H9 (cell line): ENCODE measurements at regions not wholly inside any gene's neighbourhood (a gene's known extent, or its start where the extent isn't known, plus 50 kb on each side); places are given as distances from the start of the nearest gene placed in this dataset.

Experiments
- DNase-seq: peaks from one replicate; pipeline ENCODE4 v3.0.0-alpha.2; 2017
- H2AFZ ChIP-seq: one replicate; pipeline ENCODE4 v1.6.1; 2013; ENCODE audit warnings: mild to moderate bottlenecking, low read length, control low read depth, moderate library complexity
- H2AK5ac ChIP-seq: 2 replicates; pipeline ENCODE4 v1.6.1; 2013; ENCODE audit warnings: low read length, control low read depth, mixed read lengths; ENCODE audit not compliant: insufficient read length
- H2BK120ac ChIP-seq: one replicate; pipeline ENCODE4 v1.6.1; 2013; ENCODE audit warnings: low read depth, mild to moderate bottlenecking, low read length, control low read depth, inconsistent platforms; ENCODE audit not compliant: poor library complexity, severe bottlenecking
- H2BK12ac ChIP-seq: 2 replicates; pipeline ENCODE4 v1.6.1; 2013; ENCODE audit warnings: low read length, control low read depth, mixed read lengths, low read depth; ENCODE audit not compliant: insufficient read length
- H2BK15ac ChIP-seq: 2 replicates; pipeline ENCODE4 v1.6.1; 2013; ENCODE audit warnings: low read depth, low read length, control low read depth
- H2BK20ac ChIP-seq: one replicate; pipeline ENCODE4 v1.6.1; 2013; ENCODE audit warnings: low read depth, mild to moderate bottlenecking, low read length, control low read depth, inconsistent platforms; ENCODE audit not compliant: poor library complexity, severe bottlenecking
- H2BK5ac ChIP-seq: 2 replicates; pipeline ENCODE4 v1.6.1; 2013; ENCODE audit warnings: low read length, control low read depth, mixed read lengths; ENCODE audit not compliant: insufficient read length
- H3K14ac ChIP-seq: 2 replicates; pipeline ENCODE4 v1.6.1; 2013; ENCODE audit warnings: low read length, control low read depth; ENCODE audit not compliant: insufficient read depth
- H3K18ac ChIP-seq: 2 replicates; pipeline ENCODE4 v1.6.1; 2013; ENCODE audit warnings: low read depth, mild to moderate bottlenecking, mixed read lengths, low read length, control low read depth; ENCODE audit not compliant: insufficient read length
- H3K23ac ChIP-seq: 2 replicates; pipeline ENCODE4 v1.6.1; 2013; ENCODE audit warnings: low read length, control low read depth, mixed read lengths, low read depth; ENCODE audit not compliant: insufficient read length
- H3K23me2 ChIP-seq: 2 replicates; pipeline ENCODE4 v1.6.1; 2013; ENCODE audit warnings: low read depth, mild to moderate bottlenecking, mixed read lengths, low read length, control low read depth; ENCODE audit not compliant: insufficient read length, poor library complexity, severe bottlenecking
- H3K27ac ChIP-seq: 2 replicates; pipeline ENCODE4 v1.5.1; 2013; ENCODE audit warnings: low read length, control low read depth, mixed read lengths, low read depth; ENCODE audit not compliant: insufficient read length
- H3K27me3 ChIP-seq: 2 replicates; pipeline ENCODE4 v1.6.1; 2013; ENCODE audit warnings: low read length, control low read depth, inconsistent platforms; ENCODE audit not compliant: insufficient read depth
- H3K4ac ChIP-seq: 2 replicates; pipeline ENCODE4 v1.6.1; 2013; ENCODE audit warnings: low read depth, mild to moderate bottlenecking, control low read depth, inconsistent platforms, low read length, moderate library complexity
- H3K4me1 ChIP-seq: 2 replicates; pipeline ENCODE4 v1.6.1; 2013; ENCODE audit warnings: low read length, control low read depth, inconsistent platforms; ENCODE audit not compliant: insufficient read depth
- H3K4me2 ChIP-seq: 2 replicates; pipeline ENCODE4 v1.6.1; 2013; ENCODE audit warnings: low read length, control low read depth, mixed read lengths; ENCODE audit not compliant: insufficient read length, insufficient read depth
- H3K56ac ChIP-seq: 2 replicates; pipeline ENCODE4 v1.6.1; 2013; ENCODE audit warnings: low read depth, mild to moderate bottlenecking, mixed read lengths, low read length, control low read depth; ENCODE audit not compliant: insufficient read length
- H3K79me1 ChIP-seq: 2 replicates; pipeline ENCODE4 v1.6.1; 2013; ENCODE audit warnings: low read depth, mild to moderate bottlenecking, moderate library complexity, low read length, control low read depth, inconsistent platforms; ENCODE audit not compliant: insufficient read depth, poor library complexity, severe bottlenecking
- H3K79me2 ChIP-seq: 2 replicates; pipeline ENCODE4 v1.6.1; 2013; ENCODE audit warnings: low read length, control low read depth, inconsistent platforms; ENCODE audit not compliant: insufficient read depth
- H3K9ac ChIP-seq: 2 replicates; pipeline ENCODE4 v1.6.1; 2013; ENCODE audit warnings: low read length, control low read depth, mixed read lengths; ENCODE audit not compliant: insufficient read length; ENCODE audit errors: extremely low read depth
- H3K9me3 ChIP-seq: one replicate; pipeline ENCODE4 v1.6.1; 2013; ENCODE audit warnings: low read depth, low read length, inconsistent platforms; ENCODE audit not compliant: control insufficient read depth
- H3T11ph ChIP-seq: one replicate; pipeline ENCODE4 v1.6.1; 2013; ENCODE audit warnings: mild to moderate bottlenecking, low read length, control low read depth, inconsistent platforms
- H4K20me1 ChIP-seq: one replicate; pipeline ENCODE4 v1.6.1; 2013; ENCODE audit not compliant: control insufficient read depth, insufficient read length, insufficient read depth
- H4K5ac ChIP-seq: 2 replicates; pipeline ENCODE4 v1.6.1; 2013; ENCODE audit warnings: low read depth, mild to moderate bottlenecking, mixed read lengths, low read length, control low read depth; ENCODE audit not compliant: insufficient read length
- H4K8ac ChIP-seq: replicated peaks from 2 replicates; pipeline ENCODE4 v1.6.1; 2013; ENCODE audit warnings: low read length, control low read depth, mixed read lengths, low read depth; ENCODE audit not compliant: insufficient read length
- H4K91ac ChIP-seq: 2 replicates; pipeline ENCODE4 v1.6.1; 2013; ENCODE audit warnings: low read depth, mild to moderate bottlenecking, moderate library complexity, mixed read lengths, low read length, control low read depth; ENCODE audit not compliant: insufficient read length
- H3K27ac Mint-ChIP-seq, 3 experiments: 2 replicates in 2 of 3; 3 replicates in 1 of 3; pipeline ENCODE4 v1.8.0; 2020 to 2021; ENCODE audit warnings: mixed read lengths in 3 of 3, mild to moderate bottlenecking in 1 of 3, moderate library complexity in 1 of 3
- H3K27me3 Mint-ChIP-seq: 2 replicates; pipeline ENCODE4 v1.8.0; 2021; ENCODE audit warnings: low read depth, mild to moderate bottlenecking, moderate library complexity, mixed read lengths
- H3K36me3 Mint-ChIP-seq, 3 experiments: 2 replicates in 2 of 3; 3 replicates in 1 of 3; pipeline ENCODE4 v1.8.0; 2020 to 2021; ENCODE audit warnings: low read depth in 3 of 3, mixed read lengths in 3 of 3; ENCODE audit not compliant: insufficient read depth in 1 of 3
- H3K4me1 Mint-ChIP-seq, 2 experiments: 2 replicates each; pipeline ENCODE4 v1.8.0; 2020; ENCODE audit warnings: mixed read lengths in 2 of 2
- H3K4me3 Mint-ChIP-seq, 2 experiments: 2 replicates in 1 of 2; 3 replicates in 1 of 2; pipeline ENCODE4 v1.8.0; 2020 to 2021; ENCODE audit warnings: mild to moderate bottlenecking in 2 of 2, mixed read lengths in 2 of 2, moderate library complexity in 1 of 2
- H3K9me3 Mint-ChIP-seq, 2 experiments: 2 replicates in 1 of 2; 3 replicates in 1 of 2; pipeline ENCODE4 v1.8.0; 2020; ENCODE audit warnings: mild to moderate bottlenecking in 2 of 2, mixed read lengths in 2 of 2, moderate library complexity in 1 of 2
- WGBS: extraction: QIAGEN DNeasy Blood & Tissue Kit; methylation state at CpG from one replicate; pipeline ENCODE4 v1.1.7; 2013; ENCODE audit warnings: missing lambda C conversion rate, low lambda C conversion rate, mixed read lengths; ENCODE audit not compliant: insufficient read length; ENCODE audit errors: extremely low coverage; 5-methylcytosine and 5-hydroxymethylcytosine counted together
- TF ChIP-seq, protein P1 (sequence below): fragments of 200-600 bp; sonication (generic); conservative IDR thresholded peaks from 3 replicates; pipeline ENCODE4 v1.8.0; 2021; ENCODE audit warnings: antibody characterized with exemption, mild to moderate bottlenecking

GRCh38 chr20:54272901-54273488 is 65.1 kb downstream of the PFDN4 start:
- no peaks in the 10 kb centered on the region; a peak in 1 of 7 replicates for H3K36me3 Mint-ChIP-seq
- no peak overlapping the region for H3K4me3 Mint-ChIP-seq
- Histone ChIP-seq H2BK15ac (no peak overlapping the region), H3K79me1 (no peaks in the 10 kb centered on the region), H2BK5ac (no peak overlapping the region), H2BK12ac (no peak overlapping the region), H2AK5ac (no peak overlapping the region), H3K9me3 (no peaks in the 10 kb centered on the region), H2AFZ (no peak overlapping the region), H3K4me2 (no peak overlapping the region), H3K9ac (no peak overlapping the region), H3K27ac (no peak overlapping the region), H3K18ac (no peak overlapping the region), H3T11ph (no peak overlapping the region), H4K5ac (no peak overlapping the region), H3K56ac (no peak overlapping the region), H4K91ac (no peak overlapping the region), H3K23ac (no peak overlapping the region), H3K4me1 (peaks cover 2% of the 10 kb centered on the region; the same call in 1 of the 2 replicates), H4K20me1 (no peaks in the 10 kb centered on the region), H2BK120ac (no peak overlapping the region), H3K79me2 (no peaks in the 10 kb centered on the region), H3K4ac (no peak overlapping the region), H2BK20ac (no peak overlapping the region), H3K14ac (no peak overlapping the region), H3K27me3 (no peaks in the 10 kb centered on the region), H3K23me2 (no peaks in the 10 kb centered on the region), H4K8ac (no peak overlapping the region)
- TF ChIP-seq, protein P1, sequence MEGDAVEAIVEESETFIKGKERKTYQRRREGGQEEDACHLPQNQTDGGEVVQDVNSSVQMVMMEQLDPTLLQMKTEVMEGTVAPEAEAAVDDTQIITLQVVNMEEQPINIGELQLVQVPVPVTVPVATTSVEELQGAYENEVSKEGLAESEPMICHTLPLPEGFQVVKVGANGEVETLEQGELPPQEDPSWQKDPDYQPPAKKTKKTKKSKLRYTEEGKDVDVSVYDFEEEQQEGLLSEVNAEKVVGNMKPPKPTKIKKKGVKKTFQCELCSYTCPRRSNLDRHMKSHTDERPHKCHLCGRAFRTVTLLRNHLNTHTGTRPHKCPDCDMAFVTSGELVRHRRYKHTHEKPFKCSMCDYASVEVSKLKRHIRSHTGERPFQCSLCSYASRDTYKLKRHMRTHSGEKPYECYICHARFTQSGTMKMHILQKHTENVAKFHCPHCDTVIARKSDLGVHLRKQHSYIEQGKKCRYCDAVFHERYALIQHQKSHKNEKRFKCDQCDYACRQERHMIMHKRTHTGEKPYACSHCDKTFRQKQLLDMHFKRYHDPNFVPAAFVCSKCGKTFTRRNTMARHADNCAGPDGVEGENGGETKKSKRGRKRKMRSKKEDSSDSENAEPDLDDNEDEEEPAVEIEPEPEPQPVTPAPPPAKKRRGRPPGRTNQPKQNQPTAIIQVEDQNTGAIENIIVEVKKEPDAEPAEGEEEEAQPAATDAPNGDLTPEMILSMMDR, result no peak
- WGBS, result no CpG with 5 or more reads among the region's 4 CpGs
- peaks cover 25 to 27% of the 10 kb centered on the region in 2 experiments for H3K4me1 Mint-ChIP-seq
- H3K27me3 Mint-ChIP-seq, result no peaks in the 10 kb centered on the region
- no peak for DNase-seq
- peak overlapping the region in 1 of 3 experiments; percentile 9; a peak in 3 of 7 replicates for H3K27ac Mint-ChIP-seq
- H3K9me3 Mint-ChIP-seq, result peaks cover 0 to 2% of the 10 kb centered on the region in 2 experiments; a peak in 3 of 5 replicates
